ENCODE measurements at regions not wholly inside any gene's neighbourhood (a gene's known extent, or its start where the extent isn't known, plus 50 kb on each side); places are given as distances from the start of the nearest gene placed in this dataset.

DNA sequence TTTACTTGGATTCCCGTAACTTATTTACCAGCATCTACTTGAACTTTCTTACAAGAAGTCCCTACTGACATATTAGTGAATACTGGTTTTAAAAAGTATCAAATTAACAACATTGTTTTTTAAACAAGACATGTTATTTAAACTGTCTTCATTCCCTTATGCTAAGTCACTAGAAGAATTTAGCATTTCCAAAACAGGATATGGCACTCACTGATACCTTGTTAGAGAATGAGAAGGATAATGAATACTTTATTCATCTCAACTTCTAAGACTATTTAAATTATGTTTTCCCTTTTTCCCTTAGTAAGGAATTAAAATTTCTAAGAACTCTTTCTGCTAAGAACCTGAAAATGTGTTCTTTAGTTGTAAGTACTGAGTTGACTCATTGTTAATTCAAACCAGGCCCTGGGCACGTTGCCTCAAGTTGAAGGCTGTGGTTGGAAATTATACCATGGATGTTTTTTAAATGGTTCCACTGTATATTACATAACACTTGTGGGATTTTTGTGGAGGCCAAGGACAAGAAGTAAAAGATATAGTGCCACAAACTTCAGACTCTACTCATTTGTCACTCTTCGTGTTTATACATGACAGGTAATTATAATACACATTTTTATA is 219.0 kb upstream of the EDIL3 start:
- DNase-seq (ENCODE audit: low spot score) = peak; percentile 32

DNA sequence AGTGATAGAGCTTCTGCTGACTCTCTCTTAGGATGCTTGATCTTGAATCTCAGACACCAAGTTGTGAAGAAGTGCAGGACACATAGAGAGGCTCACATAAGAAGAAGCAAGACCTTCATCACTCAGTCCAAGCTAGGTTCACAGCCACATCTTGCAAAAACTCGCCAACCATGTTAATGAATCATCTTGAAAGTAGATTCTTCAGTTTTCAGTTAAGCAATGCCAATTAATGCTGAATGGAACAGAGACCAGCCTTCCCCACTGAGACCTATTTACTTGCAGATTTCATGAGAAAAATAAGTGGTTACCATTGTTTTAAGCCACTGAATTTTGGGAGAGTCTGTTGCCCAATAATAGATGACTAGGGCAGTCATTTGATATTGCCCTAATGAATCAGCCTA is 217.7 kb upstream of the EDIL3 start:
- DNase-seq (ENCODE audit: low spot score) = no peak

DNA sequence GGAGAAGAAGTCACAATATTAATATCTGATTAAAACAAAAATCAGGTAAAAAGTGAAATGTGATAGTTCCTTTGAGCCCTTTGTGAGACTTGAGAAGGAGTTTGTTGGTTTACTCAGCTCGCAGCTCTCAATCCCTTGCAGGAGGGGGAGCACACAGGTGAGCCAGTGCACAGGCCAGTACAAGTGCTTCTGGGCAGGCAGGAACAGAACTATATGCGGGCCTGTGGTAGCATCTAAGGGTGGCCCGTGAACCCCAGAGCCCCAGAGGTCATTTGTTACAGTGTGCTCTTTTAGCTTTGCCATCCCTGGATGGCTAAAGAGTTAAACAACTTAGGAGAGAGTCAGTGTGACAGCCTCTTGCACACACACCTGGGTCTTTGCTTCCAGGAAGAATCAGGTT is 215.3 kb upstream of the EDIL3 start:
- no peak for DNase-seq (ENCODE audit: low spot score)

DNA sequence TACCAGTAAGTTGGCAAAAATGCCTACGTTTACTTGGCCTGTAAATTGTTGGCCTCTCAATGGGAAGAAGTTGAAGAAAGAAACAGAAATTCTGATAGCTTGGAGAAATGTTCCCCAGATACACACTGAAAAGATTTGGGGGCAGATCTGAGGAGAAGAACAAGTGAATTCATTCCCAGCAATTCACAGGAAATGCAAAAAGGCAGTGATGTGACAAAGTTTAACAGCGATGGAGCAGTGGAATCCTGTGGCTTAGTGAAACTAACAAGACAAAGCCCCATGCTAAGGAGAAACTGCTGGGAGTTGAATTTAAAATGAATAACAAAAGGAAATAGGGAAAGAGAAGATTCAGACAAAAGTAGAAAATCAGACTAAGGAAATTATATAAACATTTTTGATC is 213.2 kb upstream of the EDIL3 start:
- DNase-seq (ENCODE audit: low spot score) = no peak

DNA sequence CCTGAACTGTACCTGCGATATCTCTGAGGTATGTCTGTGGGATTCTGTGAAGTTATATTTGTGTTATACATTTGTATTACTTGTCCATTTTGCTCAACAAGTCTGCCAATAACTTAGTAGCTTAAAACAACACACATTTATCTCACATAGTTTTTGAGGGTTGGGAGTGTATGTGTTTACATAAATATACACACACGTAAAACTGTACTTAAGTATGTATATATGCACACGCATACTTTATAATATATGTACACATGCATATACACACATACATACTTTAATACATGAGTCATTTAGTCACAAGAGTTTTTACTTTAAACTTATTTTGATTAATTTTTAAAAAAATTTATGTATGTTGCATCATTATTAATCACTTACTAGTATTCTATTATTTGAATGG is 205.9 kb upstream of the EDIL3 start:
- no peak for DNase-seq (ENCODE audit: low spot score)

DNA sequence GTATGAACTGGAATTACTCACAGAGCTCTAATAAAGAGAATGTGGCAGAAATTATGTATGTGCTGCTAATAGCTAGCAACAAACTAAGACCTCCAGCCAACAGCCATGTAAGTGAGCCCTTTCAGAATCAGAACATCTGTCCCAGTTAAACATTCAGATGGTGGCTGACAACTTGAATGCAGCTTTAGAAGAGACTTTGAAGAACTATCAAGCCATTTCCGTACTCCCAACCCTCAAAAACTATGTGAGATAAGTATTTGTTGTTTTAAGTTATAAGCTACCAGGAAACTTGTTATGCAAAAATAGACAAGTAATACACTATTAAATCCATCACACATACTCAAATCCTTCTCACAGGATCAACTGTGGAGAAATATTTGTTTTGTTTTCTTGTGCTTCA is 205.2 kb upstream of the EDIL3 start:
- DNase-seq (ENCODE audit: low spot score) = no peak

DNA sequence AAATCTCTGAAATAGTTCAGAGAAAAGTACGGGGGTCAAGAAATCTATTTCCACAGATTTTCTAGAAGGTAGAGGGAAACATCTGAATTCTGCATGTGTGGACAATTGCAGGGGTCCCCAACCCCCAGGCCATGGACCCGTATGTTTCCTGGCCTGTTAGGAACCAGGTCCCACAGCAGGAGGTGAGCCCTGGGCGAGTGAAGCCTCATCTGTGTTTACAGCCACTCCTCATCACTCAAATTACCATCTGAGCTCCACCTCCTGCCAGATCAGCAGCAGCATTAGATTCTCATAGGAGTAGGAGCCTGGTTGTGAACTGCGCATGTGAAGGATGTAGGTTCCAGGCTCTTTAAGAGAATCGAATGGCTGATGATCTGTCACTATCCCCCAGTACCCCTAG is 200.5 kb upstream of the EDIL3 start:
- no peak for DNase-seq (ENCODE audit: low spot score)

DNA sequence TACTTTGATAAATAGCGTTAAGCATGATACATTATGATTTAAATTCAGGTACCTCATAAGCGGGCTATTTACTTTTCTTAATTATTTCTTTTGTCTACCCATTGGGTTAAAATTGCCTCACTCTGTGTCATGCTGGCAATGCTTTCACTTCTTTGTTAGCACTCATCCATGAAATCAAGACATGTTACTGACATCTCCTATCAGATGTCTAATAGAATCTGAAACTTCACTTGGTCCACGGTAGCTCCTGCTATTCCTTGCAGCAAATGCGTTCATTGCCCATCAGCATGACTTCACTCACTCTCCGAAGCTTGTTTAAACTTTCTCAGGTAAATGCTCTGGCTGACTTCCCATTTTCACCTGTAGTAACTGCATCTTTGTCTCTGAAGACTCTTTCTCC is 193.5 kb upstream of the EDIL3 start:
- DNase-seq (ENCODE audit: low spot score) = no peak

DNA sequence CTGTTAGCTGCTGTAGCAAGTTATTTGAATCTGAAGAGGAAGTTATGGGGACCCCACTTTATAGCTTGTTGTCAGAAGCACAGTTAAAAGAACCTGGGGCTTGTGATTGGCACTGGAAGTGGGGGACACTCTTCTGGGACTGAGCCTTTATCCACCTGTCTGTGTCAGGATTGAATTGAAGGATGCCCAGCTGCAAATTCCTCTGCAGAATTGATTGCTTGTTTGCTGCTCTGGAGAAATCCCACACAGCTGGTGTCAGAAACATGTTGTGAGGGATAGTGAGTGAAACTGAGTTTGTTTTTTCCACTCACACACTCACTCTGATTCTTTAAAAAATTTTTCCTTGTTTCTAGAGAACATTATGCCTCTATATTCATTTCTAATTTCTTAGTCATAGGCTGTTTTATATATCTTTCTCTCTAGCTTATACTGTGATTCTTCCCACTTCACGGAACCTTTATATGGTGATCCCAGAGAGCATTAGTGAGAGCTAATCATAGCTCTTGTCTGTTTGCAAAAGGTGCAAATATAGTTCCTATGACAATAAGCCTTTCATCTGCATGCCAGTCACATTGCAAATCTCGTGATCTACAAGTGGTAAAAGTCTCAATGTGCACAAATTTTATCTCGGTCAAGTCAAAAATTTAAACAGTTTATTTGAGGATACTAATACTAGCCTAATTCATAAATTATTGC is 188.5 kb upstream of the EDIL3 start:
- no peak for DNase-seq (ENCODE audit: low spot score)

DNA sequence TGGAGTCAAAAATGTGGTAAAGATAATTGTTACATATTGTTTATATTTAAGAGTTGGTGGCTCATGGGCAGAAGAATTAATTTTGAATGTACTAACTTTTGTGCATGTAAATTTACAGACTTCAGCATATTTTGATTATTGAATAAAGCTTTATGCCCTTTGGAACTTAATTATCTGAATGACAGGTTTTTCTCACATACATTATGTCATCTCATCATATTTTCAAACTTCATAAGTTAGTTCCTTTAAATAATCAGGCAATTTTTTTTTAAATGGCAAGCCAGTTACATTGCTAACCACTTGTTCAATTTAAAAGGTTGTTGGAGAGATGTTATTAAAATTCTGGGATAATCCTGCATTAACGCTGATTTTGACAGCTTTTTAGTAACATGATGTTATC is 184.6 kb upstream of the EDIL3 start:
- DNase-seq (ENCODE audit: low spot score) = no peak

DNA sequence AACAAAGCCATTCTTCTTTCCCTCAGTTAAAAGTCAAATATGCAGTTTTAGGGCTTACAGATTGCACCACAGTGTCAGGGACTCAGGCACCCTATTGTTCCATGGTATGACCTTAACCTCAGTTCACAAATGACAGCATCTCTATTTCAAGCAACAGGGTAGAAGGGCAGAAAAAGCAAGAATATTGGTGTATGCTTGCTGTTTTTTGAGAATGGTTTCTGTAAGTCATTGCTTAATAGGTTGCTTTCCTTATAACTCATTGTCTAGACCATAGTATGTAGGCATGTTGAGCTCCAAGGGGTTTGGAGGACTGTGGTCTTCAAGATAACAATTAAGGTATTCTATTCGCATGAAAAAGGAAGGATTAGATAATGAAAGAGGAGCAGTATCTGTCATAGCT is 183.5 kb upstream of the EDIL3 start:
- DNase-seq (ENCODE audit: low spot score) = no peak

DNA sequence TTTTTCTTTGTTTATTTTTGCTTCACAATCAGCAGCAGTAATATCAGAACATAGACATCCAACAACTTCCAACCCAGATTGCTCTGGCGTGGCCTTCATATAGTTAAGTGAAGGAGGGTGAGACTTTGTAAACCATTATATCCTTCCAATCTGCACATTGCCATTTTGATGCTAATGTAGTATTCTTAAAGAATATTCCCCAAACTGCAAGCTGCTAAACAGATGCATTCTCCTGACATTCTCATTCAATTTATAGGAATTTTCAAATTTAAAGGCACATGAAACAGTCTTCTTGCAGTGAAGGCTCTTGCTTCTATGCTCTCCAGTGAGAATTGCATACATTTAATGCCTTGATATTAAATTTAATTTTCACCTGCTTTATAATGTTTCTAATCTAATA is 181.2 kb upstream of the EDIL3 start:
- DNase-seq (ENCODE audit: low spot score) = no peak

DNA sequence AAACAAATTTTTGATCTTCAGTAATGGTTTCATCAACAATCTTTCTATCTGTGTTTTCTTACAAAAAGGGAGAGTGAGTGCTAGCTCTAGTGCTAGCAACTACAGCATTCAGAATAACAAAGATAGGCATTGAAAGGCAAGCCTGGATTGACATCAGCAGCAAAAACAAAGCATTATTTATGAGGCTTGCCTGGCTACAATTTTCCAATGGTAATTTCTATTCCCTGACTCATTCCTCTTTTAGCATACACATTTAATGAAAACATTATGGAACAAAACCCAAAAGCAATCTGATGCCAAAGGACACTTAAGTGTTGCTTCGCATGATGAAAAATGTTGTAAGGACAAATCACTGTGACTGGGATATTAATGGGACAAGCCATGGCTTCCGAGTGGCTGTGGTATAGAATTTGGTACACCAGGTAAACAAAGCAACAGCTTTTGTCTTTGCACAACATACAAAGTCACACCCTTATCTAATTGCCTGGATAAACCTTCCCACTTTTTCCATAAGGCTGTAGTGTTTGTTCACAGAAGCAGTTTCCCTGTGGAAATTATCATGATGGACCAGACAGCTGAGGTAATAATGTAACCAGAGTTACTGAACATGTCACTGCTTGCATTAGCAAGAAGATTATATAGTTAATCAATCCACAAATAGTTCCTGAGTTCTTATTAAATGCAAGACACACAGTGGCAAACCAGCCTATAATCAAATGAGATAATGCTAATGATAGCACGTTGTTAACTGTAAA is 179.8 kb upstream of the EDIL3 start:
- DNase-seq (ENCODE audit: low spot score) = peak; percentile 4

DNA sequence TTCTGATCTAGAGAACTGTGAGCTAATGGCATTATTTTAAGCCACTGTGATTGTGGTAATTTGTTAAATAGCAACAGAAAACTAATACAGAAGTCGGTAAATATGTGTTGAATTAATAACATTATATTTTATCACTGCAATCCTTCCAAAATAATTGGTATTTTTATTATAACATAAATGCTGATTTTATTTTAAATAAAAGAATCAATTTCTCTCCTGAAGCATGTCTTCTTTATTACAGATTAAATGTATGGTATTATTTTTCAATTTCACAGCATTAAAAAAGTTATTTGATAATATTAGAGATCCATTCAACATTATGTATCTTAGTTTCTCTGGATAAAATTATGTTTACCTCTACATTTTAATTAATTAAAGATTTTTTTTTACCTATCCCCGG is 165.5 kb upstream of the EDIL3 start:
- no peak for DNase-seq (ENCODE audit: low spot score)

DNA sequence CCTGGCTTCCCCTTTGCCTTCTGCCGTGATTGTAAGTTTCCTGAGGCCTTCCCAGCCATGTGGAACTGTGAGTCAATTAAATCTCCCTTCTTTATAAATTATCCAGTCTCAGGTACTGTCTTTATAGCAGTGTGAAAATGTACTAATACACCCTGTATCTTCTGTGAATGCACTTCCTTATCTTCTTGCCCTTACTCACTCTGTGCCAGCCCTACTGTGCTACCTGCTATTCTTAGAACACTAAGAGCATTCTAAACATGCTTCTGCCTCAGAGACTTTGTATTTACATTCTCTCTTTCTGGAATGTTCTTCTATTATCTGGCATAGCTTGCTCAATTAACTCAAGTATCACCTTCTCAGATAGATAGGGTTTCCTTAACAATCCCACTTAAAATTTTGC is 164.4 kb upstream of the EDIL3 start:
- DNase-seq (ENCODE audit: low spot score) = no peak

DNA sequence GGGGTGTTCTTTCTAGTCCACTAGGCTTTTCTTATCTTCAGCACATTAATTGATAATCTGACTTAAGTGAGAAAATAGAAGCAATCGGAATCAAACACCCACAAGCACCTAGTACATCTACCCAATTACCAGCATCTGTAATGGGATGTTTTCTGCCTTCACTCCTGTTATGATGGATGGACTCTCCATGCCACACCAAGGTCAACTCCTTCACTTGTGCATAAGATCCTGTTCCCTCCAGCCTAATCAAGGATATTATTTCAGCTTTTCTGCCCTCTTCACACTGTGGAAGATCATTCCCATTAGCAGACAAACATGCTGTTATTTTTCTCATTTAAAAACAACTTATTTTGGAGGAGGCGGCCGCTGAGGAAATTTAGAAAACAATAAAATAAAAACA is 162.0 kb upstream of the EDIL3 start:
- DNase-seq (ENCODE audit: low spot score) = no peak

DNA sequence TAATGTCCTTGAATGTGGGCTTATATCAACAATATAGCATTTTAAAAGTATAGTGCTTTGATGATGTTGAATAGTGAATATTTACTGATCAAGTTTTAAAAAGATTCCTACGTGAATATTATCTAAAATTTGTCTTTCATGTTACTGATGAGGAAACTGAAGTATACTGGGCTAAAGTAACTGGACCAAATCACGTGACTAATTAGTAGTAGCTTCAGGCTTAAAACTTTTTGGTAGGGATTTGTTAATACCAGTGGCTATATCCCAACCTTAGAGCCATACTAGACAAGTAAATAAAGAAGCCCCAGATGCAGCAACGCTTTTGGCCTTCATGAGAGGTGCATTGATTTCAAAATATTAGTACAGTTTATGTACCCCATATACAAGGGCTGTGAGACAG is 152.1 kb upstream of the EDIL3 start:
- DNase-seq (ENCODE audit: low spot score) = no peak

DNA sequence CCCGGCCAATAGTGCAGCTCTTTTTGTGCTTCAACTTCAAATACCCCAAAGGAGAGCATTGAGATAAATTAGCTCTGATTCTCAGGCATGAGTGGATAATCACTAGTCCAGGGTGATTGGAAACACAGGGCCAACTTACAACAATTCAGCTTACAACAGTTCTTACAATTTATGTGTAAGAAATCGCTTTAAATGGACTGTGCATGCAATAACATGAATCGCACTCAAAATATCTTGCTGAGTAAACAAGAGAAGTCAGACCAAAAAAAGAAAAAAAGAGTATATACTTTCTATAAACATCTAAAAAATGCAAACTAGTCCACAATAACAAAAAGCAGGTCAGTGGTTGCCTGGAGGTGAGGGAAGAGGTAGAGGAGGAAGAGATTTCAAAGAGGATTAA is 150.6 kb upstream of the EDIL3 start:
- no peak for DNase-seq (ENCODE audit: low spot score)

DNA sequence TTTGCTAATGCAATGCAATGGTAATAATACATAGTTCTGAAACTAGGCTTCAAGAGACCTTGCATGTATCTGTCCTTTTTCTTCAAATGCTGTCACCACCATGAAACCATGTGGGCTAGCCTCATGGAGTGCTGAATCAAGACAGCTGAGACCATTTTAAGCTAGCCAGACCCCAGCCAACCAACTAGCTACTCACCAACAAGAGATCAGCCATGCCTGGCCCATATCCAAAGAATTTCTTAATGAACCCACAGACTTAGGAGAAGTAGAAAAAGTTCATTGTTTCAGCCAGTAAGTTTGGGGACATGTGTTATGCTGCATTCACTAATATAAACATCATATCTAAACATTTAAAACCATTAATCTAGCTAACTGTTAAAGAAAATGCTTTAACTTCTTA is 139.8 kb upstream of the EDIL3 start:
- DNase-seq (ENCODE audit: low spot score) = no peak

DNA sequence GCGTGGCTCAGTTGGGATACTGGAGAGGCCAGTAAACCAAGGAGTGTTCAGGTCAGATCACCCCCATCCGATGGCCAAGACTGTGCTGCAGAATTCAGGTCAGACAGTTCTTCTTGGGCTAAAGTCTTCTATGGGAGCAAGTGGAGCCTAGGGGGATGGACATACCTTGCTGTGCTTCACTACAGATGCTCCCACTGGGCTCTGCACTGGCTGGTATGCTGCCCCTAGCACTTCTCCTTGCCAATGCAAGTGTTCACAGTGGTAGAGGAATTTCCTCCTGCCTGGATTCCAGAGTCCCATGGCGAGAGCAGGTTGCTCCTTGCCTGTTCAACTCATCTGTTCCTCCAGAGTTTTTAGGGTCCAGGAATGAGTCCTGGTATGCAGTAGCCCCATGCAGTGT is 134.2 kb upstream of the EDIL3 start:
- DNase-seq (ENCODE audit: low spot score) = no peak

DNA sequence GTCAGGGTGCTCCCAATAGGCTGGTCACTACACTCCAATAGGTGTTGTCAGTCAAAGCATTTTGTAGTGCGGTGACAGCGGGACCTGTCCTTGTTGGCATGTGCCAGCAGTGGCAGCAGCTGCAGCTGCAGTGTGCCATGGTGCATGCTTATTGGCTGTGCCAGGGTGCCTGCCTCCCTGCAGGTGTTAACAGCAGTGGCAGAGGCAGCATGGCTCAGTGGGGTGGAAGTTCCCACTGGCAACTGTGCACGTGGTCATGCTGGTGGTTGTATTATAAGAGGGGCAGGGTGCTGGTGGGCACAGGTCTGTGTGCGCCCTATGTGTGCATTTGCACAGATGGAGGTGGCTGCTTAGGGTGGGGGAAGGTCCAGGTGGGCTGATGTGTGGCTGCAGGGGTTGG is 133.7 kb upstream of the EDIL3 start:
- DNase-seq (ENCODE audit: low spot score) = no peak

DNA sequence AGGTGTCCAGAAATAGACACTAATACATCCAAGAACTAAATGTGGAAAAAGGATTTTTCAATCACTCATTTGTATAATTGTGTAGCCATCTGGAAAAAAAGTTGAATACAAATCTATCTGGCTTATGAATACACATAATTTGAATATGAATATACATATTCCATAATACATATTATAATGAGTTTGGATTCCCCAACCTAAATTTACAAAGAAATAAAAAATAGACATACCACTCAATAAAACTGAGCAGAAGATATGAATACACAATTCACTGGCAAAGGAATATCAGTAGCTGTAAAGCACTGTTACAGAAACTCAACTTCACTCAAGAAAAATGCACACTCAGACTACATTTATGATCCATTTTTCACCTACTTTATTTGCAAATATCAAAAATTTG is 121.9 kb upstream of the EDIL3 start:
- no peak for DNase-seq (ENCODE audit: low spot score)

DNA sequence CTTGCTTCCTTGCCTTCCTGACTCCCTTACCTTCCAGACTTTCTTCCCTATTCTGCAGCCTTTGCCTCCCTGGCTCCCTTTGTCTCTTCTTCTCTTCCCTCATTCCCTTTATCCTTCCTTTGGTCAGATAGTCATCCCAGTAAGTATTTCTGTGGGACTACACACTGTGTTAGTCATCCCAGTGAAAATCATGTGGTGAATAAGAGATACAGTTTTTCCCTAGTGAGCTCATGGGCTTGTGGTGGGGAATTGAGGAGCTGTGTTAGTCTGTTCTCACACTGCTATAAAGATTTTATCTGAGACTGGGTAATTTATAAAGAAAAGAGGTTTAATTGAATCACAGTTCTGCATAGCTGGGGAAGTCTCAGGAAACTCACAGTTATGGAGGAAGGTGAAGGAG is 109.8 kb upstream of the EDIL3 start:
- no peak for DNase-seq (ENCODE audit: low spot score)

Data from umbilical cord (tissue), 1 donor.